HG03575 (cell line): ENCODE measurements at regions not wholly inside any gene's neighbourhood (a gene's known extent, or its start where the extent isn't known, plus 50 kb on each side); places are given as distances from the start of the nearest gene placed in this dataset.
"Not testable (repeated sequence)": the region's sequence is repeated elsewhere in the genome, so short reads cannot be mapped to it uniquely, and the experiment has no call there.

ENCODE experiments used
- ATAC-seq: cut with Tn5 transposase; IDR thresholded peaks from one replicate; pipeline ENCODE4 v1.9.1; 2021; ENCODE audit not compliant: unreplicated experiment, insufficient number of reproducible peaks, low FRiP score; ENCODE audit errors: extremely low read depth

DNA sequence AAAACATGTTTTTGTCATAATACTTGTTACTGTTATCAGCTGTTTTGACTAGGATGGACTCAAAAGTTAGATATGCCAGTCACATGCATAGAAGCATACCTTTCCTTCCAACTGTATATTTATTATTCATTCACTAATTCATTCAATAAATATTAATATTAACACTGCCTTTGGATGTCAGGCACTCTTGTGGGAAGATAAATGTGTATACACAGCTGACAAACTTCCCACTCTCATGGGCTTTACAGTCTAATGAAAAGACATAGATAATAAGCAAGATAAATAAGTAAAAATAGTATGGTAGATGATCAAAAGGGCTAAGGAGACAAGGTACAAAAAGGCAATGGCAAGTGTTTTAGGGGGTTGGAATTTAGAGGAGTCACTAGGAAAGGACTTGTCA lies 180.1 kb upstream of the SMIM30 start:
- ATAC-seq, result no peak

DNA sequence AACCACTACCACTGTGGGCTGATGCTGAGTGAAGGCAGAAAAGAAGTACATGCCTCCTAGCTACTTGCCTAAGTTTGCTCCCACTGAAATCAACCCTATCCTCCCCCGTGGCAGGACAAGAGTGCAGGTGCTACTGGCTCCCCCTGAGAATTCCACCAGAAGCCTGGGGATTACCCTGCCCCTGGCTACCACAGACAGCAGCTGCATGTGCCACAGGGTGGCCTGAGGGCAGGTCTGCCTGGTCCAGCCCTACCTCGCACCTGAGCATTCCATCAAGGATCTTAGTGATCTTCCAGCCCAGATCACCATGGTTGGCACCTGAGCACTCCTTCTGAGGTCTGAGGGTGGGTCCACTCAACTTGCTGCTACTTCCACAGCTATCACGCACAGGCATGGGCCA lies 176.4 kb upstream of the SMIM30 start:
- ATAC-seq, result no peak

- ATAC-seq, result no peak
These were observed 173.8 kb upstream of the SMIM30 start for GRCh38 chr7:113292105-113292504.

DNA sequence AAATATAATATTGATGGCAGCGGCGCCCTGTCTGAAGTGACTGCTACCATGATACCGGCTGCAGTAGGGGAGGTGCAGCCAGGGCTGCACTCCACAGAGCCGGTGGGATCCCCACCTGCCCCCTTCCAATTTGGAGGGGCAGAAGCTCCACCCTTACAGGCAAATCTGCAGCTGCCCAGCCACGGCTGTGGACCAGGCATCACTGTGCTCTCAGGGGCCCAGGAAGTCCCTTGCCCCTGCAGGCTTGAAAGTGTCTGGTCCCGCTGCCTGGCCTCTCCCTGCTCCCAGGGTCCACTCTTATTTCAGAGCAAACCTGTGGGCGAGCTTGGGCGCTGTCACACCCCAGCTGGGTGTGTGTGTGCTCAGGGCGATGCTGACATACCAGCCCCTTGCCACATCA lies 172.7 kb upstream of the SMIM30 start:
- no peak for ATAC-seq

GRCh38 chr7:113289140-113289740 lies 170.9 kb upstream of the SMIM30 start:
- ATAC-seq, result peak; percentile 52

DNA sequence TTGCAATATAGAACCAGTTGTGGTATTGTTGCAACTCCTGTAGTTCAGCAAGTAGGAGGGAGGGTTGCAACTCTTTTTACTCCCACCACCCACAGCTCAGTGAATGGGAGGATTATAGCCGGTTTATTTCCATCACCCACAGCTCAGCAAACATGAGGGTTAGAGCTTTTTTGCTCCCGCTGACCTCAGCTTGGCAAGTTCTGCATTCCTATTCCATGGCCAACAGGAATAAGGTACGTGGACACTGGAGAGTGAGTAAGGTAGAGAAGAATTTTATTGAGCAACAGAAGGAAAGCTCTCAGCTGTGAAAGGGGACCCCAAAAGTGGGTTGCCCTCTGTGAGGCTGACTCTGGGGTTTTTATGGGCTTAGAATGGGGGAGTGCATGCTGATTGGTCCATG lies 167.1 kb upstream of the SMIM30 start:
- ATAC-seq, result no peak

DNA sequence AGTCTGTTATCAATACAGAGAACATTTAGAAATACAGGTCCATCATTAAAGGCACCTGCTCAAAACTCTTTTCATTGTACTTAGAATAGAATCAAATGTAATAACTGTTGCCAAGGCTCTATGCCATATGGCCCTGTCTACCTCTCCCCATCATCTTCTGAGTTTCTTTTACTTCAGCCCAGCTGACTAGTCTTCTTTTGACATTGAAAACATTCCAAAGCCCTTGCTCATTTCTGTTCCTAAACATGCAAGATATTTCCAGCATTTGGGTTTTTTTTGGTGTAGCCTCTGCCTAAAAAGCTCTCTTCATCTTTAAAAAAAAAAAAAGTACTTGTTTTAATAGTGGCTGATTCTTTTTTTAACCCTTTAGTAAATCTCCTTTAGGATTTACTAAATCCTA lies 165.5 kb upstream of the SMIM30 start:
- no peak for ATAC-seq

GRCh38 chr7:113282875-113283274 lies 164.5 kb upstream of the SMIM30 start:
- ATAC-seq, result no peak

DNA sequence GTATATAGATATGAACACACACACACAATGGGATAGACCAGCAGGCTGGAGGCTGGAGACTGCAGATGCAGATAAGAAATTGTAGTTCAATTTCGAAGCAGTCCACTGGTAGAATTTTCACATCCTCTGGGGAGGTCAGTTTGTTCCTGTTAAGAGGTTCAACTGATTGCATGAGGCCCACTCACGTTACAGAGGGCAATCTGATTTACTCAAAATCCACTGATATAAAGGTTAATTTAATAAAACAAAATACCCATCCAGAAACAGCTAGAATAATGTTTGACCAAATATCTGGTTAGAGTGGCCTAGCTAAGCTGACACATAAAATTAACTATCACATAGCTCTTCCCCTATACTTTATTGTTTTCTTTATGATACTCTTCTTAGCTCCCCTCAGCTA lies 162.9 kb upstream of the SMIM30 start:
- no peak for ATAC-seq

DNA sequence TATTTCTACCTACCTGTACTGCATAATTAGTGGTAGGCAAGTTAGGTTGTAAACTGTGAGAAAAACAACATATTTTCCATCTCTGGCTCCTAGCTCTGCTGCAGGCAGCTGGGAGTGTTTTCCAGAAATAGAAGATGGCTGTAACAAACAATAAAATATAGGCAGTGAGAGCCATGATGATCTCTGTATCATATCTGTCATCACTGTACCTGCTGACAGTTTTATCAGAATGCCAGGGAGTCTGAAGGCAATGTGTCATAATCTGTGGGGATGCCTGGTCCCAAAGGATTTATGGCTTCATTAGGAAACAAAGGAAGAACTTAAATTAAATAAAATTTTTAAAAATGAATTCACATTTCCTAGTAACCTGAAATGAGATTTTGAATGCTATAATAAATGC lies 160.9 kb upstream of the SMIM30 start:
- no peak for ATAC-seq

GRCh38 chr7:113270790-113271189 lies 152.4 kb upstream of the SMIM30 start:
- ATAC-seq, result no peak

DNA sequence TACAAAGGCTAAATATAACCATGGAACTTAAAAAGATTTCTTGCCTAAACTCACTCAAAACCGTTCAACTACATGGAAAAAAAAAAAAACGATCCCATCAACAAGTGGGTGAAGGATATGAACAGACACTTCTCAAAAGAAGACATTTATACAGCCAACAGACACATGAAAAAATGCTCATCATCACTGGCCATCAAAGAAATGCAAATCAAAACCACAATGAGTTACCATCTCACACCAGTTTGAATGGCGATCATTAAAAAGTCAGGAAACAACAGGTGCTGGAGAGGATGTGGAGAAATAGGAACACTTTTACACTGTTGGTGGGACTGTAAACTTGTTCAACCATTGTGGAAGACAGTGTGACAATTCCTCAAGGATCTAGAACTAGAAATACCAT lies 151.2 kb upstream of the SMIM30 start:
- not testable (repeated sequence) for ATAC-seq

DNA sequence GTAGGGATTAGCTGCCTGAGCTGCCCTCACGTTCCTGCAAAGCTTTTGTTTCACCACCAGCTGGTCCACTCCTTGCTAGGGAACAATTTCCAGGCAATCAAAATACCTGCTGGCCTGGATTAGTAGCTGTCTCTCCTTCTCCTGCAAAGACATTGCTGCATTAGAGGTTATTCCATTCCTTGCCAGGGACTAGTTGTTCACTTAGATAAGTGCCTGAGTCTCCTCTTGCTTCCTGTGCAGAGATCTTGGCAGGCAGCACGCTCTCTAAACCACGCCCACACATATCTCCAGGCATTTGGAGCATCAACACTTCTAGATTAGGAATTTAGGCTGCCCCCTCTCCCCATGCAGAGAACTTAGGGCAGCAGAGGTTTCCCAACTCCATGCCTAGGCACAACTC lies 150.4 kb upstream of the SMIM30 start:
- no peak for ATAC-seq

GRCh38 chr7:113267885-113268284 lies 149.5 kb upstream of the SMIM30 start:
- no peak for ATAC-seq

- no peak for ATAC-seq
These were observed 148.9 kb upstream of the SMIM30 start for GRCh38 chr7:113267271-113267670.

DNA sequence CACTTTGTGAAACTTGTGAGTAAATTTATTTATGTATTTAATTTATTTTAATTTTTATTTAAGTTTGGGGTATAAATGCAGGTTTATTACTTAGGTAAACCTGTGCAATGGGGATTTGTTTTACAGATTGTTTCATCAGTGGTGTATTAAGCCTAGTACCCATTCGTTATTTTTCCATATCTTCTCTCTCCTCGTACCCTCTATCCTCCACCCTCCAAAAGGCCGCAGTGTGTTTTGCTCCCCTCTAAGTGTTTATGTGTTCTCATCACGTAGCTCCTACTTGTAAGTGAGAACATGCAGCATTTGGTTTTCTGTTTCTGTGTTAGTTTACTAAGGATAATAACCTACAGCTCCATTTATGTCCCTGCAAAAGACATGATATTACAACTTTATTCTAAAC lies 145.4 kb upstream of the SMIM30 start:
- no peak for ATAC-seq

DNA sequence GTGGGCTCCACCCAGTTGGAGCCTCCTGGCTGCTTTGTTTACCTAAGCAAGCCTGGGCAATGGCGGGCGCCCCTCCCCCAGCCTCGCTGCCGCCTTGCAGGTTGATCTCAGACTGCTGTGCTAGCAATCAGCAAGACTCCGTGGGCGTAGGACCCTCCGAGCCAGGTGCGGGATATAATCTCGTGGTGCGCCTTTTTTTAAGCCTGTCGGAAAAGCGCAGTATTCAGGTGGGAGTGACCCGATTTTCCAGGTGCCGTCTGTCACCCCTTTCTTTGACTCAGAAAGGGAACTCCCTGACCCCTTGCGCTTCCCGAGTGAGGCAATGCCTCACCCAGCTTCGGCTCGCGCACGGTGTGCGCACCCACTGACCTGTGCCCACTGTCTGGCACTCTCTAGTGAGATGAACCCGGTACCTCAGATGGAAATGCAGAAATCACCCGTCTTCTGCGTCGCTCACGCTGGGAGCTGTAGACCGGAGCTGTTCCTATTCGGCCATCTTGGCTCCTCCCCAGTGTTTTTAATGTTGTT lies 144.9 kb upstream of the SMIM30 start:
- not testable (repeated sequence) for ATAC-seq

GRCh38 chr7:113256883-113257531 lies 138.7 kb upstream of the SMIM30 start:
- no peak for ATAC-seq

GRCh38 chr7:113247198-113247597 lies 128.8 kb upstream of the SMIM30 start:
- ATAC-seq, result no peak

GRCh38 chr7:113246738-113247137 lies 128.4 kb upstream of the SMIM30 start:
- no peak for ATAC-seq

- ATAC-seq, result no peak
These were observed 114.5 kb upstream of the SMIM30 start for GRCh38 chr7:113232885-113233284.
